ENCODE measurements at regions not wholly inside any gene's neighbourhood (a gene's known extent, or its start where the extent isn't known, plus 50 kb on each side); places are given as distances from the start of the nearest gene placed in this dataset.

DNA sequence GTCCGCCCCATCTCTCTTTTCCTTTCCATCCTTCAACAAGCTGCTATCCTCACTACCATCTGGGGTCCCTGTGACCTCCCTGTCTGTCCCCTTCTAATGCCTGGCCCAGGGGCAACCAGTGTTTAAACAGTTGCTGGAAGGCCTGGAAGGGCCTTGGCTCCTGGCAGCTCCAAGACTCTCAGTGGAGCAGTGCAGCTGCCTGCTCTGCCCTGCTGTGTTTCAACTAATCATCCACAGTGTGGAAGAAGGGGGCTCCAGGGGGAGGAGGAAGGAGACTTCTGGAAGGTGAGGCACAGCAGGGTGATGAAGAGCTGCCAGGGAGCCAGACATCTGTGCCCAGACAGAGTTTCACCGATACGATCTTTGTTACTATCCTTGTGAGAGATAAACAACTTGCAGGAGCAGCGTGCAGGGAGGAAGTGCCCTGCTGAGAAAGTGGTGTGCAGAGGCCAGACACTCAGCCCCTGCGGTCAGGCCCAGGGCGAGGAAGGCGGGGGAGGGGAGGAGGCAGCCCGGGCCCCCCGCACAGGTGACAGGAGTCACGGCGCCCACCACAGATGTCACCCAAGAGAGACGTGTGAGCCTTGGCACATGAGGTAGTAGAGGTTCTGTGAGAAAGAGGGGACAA, 1061.8 kb downstream of the BCL11B start:
- FAIRE-seq: no peak
- no peaks in the 10 kb centered on the region for H3K36me3 Mint-ChIP-seq (ENCODE audit: low read depth, unreplicated experiment)

DNA sequence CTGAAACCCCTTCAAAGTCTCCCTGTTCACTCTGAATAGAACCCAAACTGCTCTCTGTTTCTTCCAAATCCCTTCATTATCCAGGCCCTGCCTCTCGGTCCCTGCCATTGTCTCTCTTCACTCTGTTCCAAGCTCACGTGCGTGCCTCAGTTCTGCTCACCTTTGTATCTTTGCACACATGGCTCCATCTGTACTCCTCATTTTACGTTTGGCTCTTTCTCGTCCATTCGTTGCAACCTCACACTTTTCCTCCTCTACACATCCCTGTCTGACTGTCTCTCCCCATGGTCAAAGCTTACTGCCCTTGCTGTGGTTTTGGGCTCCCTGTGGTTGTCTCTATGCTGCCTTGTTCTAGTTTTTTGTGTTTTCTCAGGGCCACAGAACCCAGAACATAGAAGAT, 1054.5 kb downstream of the BCL11B start:
- H3K9ac ChIP-seq (ENCODE audit: low read length): no peak overlapping the region
- no peaks in the 10 kb centered on the region for H3K36me3 ChIP-seq (ENCODE audit: insufficient read depth, low read length)
- no peaks in the 10 kb centered on the region for H3K4me1 ChIP-seq (ENCODE audit: insufficient read depth, low read length)
- no peak for FAIRE-seq
- no peak for DNase-seq (ENCODE audit: low read depth)
- H3K9me3 Mint-ChIP-seq (ENCODE audit: unreplicated experiment): peaks cover 3% of the 10 kb centered on the region
- H3K36me3 Mint-ChIP-seq (ENCODE audit: low read depth, unreplicated experiment): no peaks in the 10 kb centered on the region
- no peak overlapping the region for H3K4me2 ChIP-seq (ENCODE audit: low read length)
- H3K27ac ChIP-seq (ENCODE audit: low read depth, low read length): no peak overlapping the region
- H3K27me3 ChIP-seq (ENCODE audit: insufficient read depth, low read length): peaks cover 2% of the 10 kb centered on the region
- H2AFZ ChIP-seq (ENCODE audit: low read depth, low read length): no peak overlapping the region
- H3K4me3 ChIP-seq (ENCODE audit: insufficient read depth, low read depth, low read length): no peak overlapping the region
- no peaks in the 10 kb centered on the region for H3K79me2 ChIP-seq (ENCODE audit: insufficient read depth, low read length)
- peaks cover 24% of the 10 kb centered on the region for H3K27me3 Mint-ChIP-seq (ENCODE audit: low read depth, unreplicated experiment)
- H3K27ac Mint-ChIP-seq (ENCODE audit: unreplicated experiment): no peak overlapping the region
- H3K4me1 Mint-ChIP-seq (ENCODE audit: low read depth, unreplicated experiment): no peaks in the 10 kb centered on the region
- H4K20me1 ChIP-seq (ENCODE audit: insufficient read depth, low read length): no peaks in the 10 kb centered on the region
- no peak overlapping the region for H3K4me3 Mint-ChIP-seq (ENCODE audit: unreplicated experiment)
- TF ChIP-seq, protein P1, sequence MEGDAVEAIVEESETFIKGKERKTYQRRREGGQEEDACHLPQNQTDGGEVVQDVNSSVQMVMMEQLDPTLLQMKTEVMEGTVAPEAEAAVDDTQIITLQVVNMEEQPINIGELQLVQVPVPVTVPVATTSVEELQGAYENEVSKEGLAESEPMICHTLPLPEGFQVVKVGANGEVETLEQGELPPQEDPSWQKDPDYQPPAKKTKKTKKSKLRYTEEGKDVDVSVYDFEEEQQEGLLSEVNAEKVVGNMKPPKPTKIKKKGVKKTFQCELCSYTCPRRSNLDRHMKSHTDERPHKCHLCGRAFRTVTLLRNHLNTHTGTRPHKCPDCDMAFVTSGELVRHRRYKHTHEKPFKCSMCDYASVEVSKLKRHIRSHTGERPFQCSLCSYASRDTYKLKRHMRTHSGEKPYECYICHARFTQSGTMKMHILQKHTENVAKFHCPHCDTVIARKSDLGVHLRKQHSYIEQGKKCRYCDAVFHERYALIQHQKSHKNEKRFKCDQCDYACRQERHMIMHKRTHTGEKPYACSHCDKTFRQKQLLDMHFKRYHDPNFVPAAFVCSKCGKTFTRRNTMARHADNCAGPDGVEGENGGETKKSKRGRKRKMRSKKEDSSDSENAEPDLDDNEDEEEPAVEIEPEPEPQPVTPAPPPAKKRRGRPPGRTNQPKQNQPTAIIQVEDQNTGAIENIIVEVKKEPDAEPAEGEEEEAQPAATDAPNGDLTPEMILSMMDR (IDR thresholded peaks at IDR 0.05; ENCODE audit: insufficient read depth, low read depth, low read length): no peak
- TF ChIP-seq EZH2 (IDR thresholded peaks at IDR 0.05; ENCODE audit: insufficient read depth, low read length): no peak
- H3K9me3 ChIP-seq (ENCODE audit: insufficient read depth, low read depth, low read length): no peaks in the 10 kb centered on the region

More for the DNA sequence above, 1061.8 kb downstream of the BCL11B start:
- no peaks in the 10 kb centered on the region for H3K36me3 ChIP-seq (ENCODE audit: insufficient read depth, low read length)
- no peak for DNase-seq (ENCODE audit: low read depth)
- no peaks in the 10 kb centered on the region for H4K20me1 ChIP-seq (ENCODE audit: insufficient read depth, low read length)
- no peaks in the 10 kb centered on the region for H3K4me1 ChIP-seq (ENCODE audit: insufficient read depth, low read length)
- Mint-ChIP-seq H3K27me3 (ENCODE audit: low read depth, unreplicated experiment) (peaks cover 43% of the 10 kb centered on the region), H3K4me3 (ENCODE audit: unreplicated experiment) (no peak overlapping the region), H3K4me1 (ENCODE audit: low read depth, unreplicated experiment) (no peaks in the 10 kb centered on the region), H3K9me3 (ENCODE audit: unreplicated experiment) (peaks cover 2% of the 10 kb centered on the region), H3K27ac (ENCODE audit: unreplicated experiment) (no peak overlapping the region)
- no peak overlapping the region for H3K4me3 ChIP-seq (ENCODE audit: insufficient read depth, low read depth, low read length)
- H3K9me3 ChIP-seq (ENCODE audit: insufficient read depth, low read depth, low read length): no peaks in the 10 kb centered on the region
- no peak overlapping the region for H2AFZ ChIP-seq (ENCODE audit: low read depth, low read length)
- no peak overlapping the region for H3K9ac ChIP-seq (ENCODE audit: low read length)
- H3K79me2 ChIP-seq (ENCODE audit: insufficient read depth, low read length): no peaks in the 10 kb centered on the region
- no peak overlapping the region for H3K27ac ChIP-seq (ENCODE audit: low read depth, low read length)
- H3K27me3 ChIP-seq (ENCODE audit: insufficient read depth, low read length): peaks cover 2% of the 10 kb centered on the region
- no peak overlapping the region for H3K4me2 ChIP-seq (ENCODE audit: low read length)
- TF ChIP-seq, protein P1 (IDR thresholded peaks at IDR 0.05; ENCODE audit: insufficient read depth, low read depth, low read length): no peak
- TF ChIP-seq EZH2 (IDR thresholded peaks at IDR 0.05; ENCODE audit: insufficient read depth, low read length): no peak

- Histone ChIP-seq H3K27me3 (ENCODE audit: insufficient read depth, low read length) (peaks cover 2% of the 10 kb centered on the region), H3K4me2 (ENCODE audit: low read length) (no peak overlapping the region), H2AFZ (ENCODE audit: low read depth, low read length) (no peak overlapping the region), H3K27ac (ENCODE audit: low read depth, low read length) (no peak overlapping the region), H3K9me3 (ENCODE audit: insufficient read depth, low read depth, low read length) (no peaks in the 10 kb centered on the region), H3K79me2 (ENCODE audit: insufficient read depth, low read length) (no peaks in the 10 kb centered on the region), H4K20me1 (ENCODE audit: insufficient read depth, low read length) (no peaks in the 10 kb centered on the region), H3K4me1 (ENCODE audit: insufficient read depth, low read length) (no peaks in the 10 kb centered on the region), H3K4me3 (ENCODE audit: insufficient read depth, low read depth, low read length) (no peak overlapping the region), H3K9ac (ENCODE audit: low read length) (no peak overlapping the region), H3K36me3 (ENCODE audit: insufficient read depth, low read length) (no peaks in the 10 kb centered on the region)
- Mint-ChIP-seq H3K4me3 (ENCODE audit: unreplicated experiment) (no peak overlapping the region), H3K4me1 (ENCODE audit: low read depth, unreplicated experiment) (peaks cover 4% of the 10 kb centered on the region), H3K9me3 (ENCODE audit: unreplicated experiment) (peaks cover 3% of the 10 kb centered on the region), H3K36me3 (ENCODE audit: low read depth, unreplicated experiment) (no peaks in the 10 kb centered on the region), H3K27me3 (ENCODE audit: low read depth, unreplicated experiment) (peaks cover 24% of the 10 kb centered on the region), H3K27ac (ENCODE audit: unreplicated experiment) (no peak overlapping the region)
- no peak for FAIRE-seq
- no peak for TF ChIP-seq EZH2 (IDR thresholded peaks at IDR 0.05; ENCODE audit: insufficient read depth, low read length)
- TF ChIP-seq, protein P1 (IDR thresholded peaks at IDR 0.05; ENCODE audit: insufficient read depth, low read depth, low read length): no peak
- DNase-seq (ENCODE audit: low read depth): no peak
These were observed 1053.8 kb downstream of the BCL11B start for GRCh38 chr14:98218218-98218617.

Measured in astrocyte (in vitro differentiated cells and primary cell).